ENCODE measurements at regions not wholly inside any gene's neighbourhood (a gene's known extent, or its start where the extent isn't known, plus 50 kb on each side); places are given as distances from the start of the nearest gene placed in this dataset.

GRCh38 chr1:60874718-60875117 lies 207.6 kb upstream of the NFIA start:
- TF ChIP-seq CTCF (IDR thresholded peaks at IDR 0.05) = no peak
- no peak for TF ChIP-seq POLR2A (IDR thresholded peaks at IDR 0.05)
- no peak for TF ChIP-seq EP300 (IDR thresholded peaks at IDR 0.05)

All from tibial nerve (tissue), 4 donors.